ENCODE measurements at regions not wholly inside any gene's neighbourhood (a gene's known extent, or its start where the extent isn't known, plus 50 kb on each side); places are given as distances from the start of the nearest gene placed in this dataset.

GRCh38 chr3:68482565-68482964, 449.8 kb downstream of the TAFA4 start:
- no peak for TF ChIP-seq CTCF (IDR thresholded peaks at IDR 0.05; ENCODE audit: control insufficient read depth, insufficient read depth, low read depth, low read length, missing control alignments)
- DNase-seq (ENCODE audit: low read depth), result no peak
- no peak overlapping the region for H3K4me3 ChIP-seq (ENCODE audit: control insufficient read depth, low read depth, low read length)

GRCh38 chr3:68479779-68480178, 452.6 kb downstream of the TAFA4 start:
- no peak for DNase-seq (ENCODE audit: low read depth)
- no peak for TF ChIP-seq CTCF (IDR thresholded peaks at IDR 0.05; ENCODE audit: control insufficient read depth, insufficient read depth, low read depth, low read length, missing control alignments)
- no peak overlapping the region for H3K4me3 ChIP-seq (ENCODE audit: control insufficient read depth, low read depth, low read length)

GRCh38 chr3:68468695-68469375, 463.5 kb downstream of the TAFA4 start:
- no peak overlapping the region for H3K4me3 ChIP-seq (ENCODE audit: control insufficient read depth, low read depth, low read length)
- DNase-seq (ENCODE audit: low read depth), result no peak
- TF ChIP-seq CTCF (IDR thresholded peaks at IDR 0.05; ENCODE audit: control insufficient read depth, insufficient read depth, low read depth, low read length, missing control alignments), result no peak

GRCh38 chr3:68467465-68467864, 464.9 kb downstream of the TAFA4 start:
- H3K4me3 ChIP-seq (ENCODE audit: control insufficient read depth, low read depth, low read length), result no peak overlapping the region
- no peak for TF ChIP-seq CTCF (IDR thresholded peaks at IDR 0.05; ENCODE audit: control insufficient read depth, insufficient read depth, low read depth, low read length, missing control alignments)
- DNase-seq (ENCODE audit: low read depth), result no peak

GRCh38 chr3:68458581-68458980, 473.8 kb downstream of the TAFA4 start:
- DNase-seq (ENCODE audit: low read depth), result no peak
- H3K4me3 ChIP-seq (ENCODE audit: control insufficient read depth, low read depth, low read length), result no peak overlapping the region
- no peak for TF ChIP-seq CTCF (IDR thresholded peaks at IDR 0.05; ENCODE audit: control insufficient read depth, insufficient read depth, low read depth, low read length, missing control alignments)

GRCh38 chr3:68448510-68449383, 483.6 kb downstream of the TAFA4 start:
- no peak overlapping the region for H3K4me3 ChIP-seq (ENCODE audit: control insufficient read depth, low read depth, low read length)
- no peak for TF ChIP-seq CTCF (IDR thresholded peaks at IDR 0.05; ENCODE audit: control insufficient read depth, insufficient read depth, low read depth, low read length, missing control alignments)
- DNase-seq (ENCODE audit: low read depth), result no peak

Data from AG09309 (cell line).